Fibroblast of skin of left quadriceps (primary cell): ENCODE measurements at regions not wholly inside any gene's neighbourhood (a gene's known extent, or its start where the extent isn't known, plus 50 kb on each side); places are given as distances from the start of the nearest gene placed in this dataset.
"Not testable (repeated sequence)": the region's sequence is repeated elsewhere in the genome, so short reads cannot be mapped to it uniquely, and the experiment has no call there.

ENCODE experiments used
- DNase-seq, 2 experiments: peaks; one replicate each; pipeline ENCODE4 v3.0.0-alpha.2; 2013; ENCODE audit warnings: low read depth in 2 of 2

GRCh38 chr2:41149054-41149453, 697.2 kb upstream of the SLC8A1 start:
- no peak for DNase-seq

GRCh38 chr2:41151746-41152145, 699.9 kb upstream of the SLC8A1 start:
- no peak for DNase-seq

GRCh38 chr2:41152318-41152717, 700.4 kb upstream of the SLC8A1 start:
- DNase-seq, result no peak

GRCh38 chr2:41160439-41160838, 708.5 kb upstream of the SLC8A1 start:
- no peak for DNase-seq

GRCh38 chr2:41167014-41167413, 715.1 kb upstream of the SLC8A1 start:
- DNase-seq, result no peak

- no peak for DNase-seq
Measured at GRCh38 chr2:41169744-41170143, 717.9 kb upstream of the SLC8A1 start.

- DNase-seq, result no peak
Measured at GRCh38 chr2:41170589-41170988, 718.7 kb upstream of the SLC8A1 start.

- no peak for DNase-seq
Measured at GRCh38 chr2:41180387-41180786, 728.5 kb upstream of the SLC8A1 start.

- DNase-seq, result no peak
Measured at GRCh38 chr2:41182961-41183360, 731.1 kb upstream of the SLC8A1 start.

- no peak for DNase-seq
Measured at GRCh38 chr2:41187376-41188122, 735.7 kb upstream of the SLC8A1 start.

- DNase-seq, result peak; percentile 12 to 15
Measured at GRCh38 chr2:41194230-41194629, 742.3 kb upstream of the SLC8A1 start.

- DNase-seq, result no peak
Measured at GRCh38 chr2:41197781-41198180, 745.9 kb upstream of the SLC8A1 start.

- no peak for DNase-seq
Measured at GRCh38 chr2:41199334-41199733, 747.4 kb upstream of the SLC8A1 start.

- DNase-seq, result no peak
Measured at GRCh38 chr2:41204315-41204714, 752.4 kb upstream of the SLC8A1 start.

- no peak for DNase-seq
Measured at GRCh38 chr2:41206004-41206403, 754.1 kb upstream of the SLC8A1 start.

- no peak for DNase-seq
Measured at GRCh38 chr2:41207578-41207977, 755.7 kb upstream of the SLC8A1 start.

GRCh38 chr2:41210030-41210429, 758.1 kb upstream of the SLC8A1 start:
- DNase-seq, result not testable (repeated sequence)

GRCh38 chr2:41216978-41217377, 765.1 kb upstream of the SLC8A1 start:
- no peak for DNase-seq

GRCh38 chr2:41222593-41222992, 770.7 kb upstream of the SLC8A1 start:
- DNase-seq, result no peak

GRCh38 chr2:41234093-41234492, 782.2 kb upstream of the SLC8A1 start:
- no peak for DNase-seq

- no peak for DNase-seq
Measured at GRCh38 chr2:41241325-41242000, 789.6 kb upstream of the SLC8A1 start.

- no peak for DNase-seq
Measured at GRCh38 chr2:41242001-41242331, 790.1 kb upstream of the SLC8A1 start.

GRCh38 chr2:41267929-41268659, 779.7 kb upstream of the PKDCC start:
- no peak for DNase-seq
